ENCODE measurements at regions not wholly inside any gene's neighbourhood (a gene's known extent, or its start where the extent isn't known, plus 50 kb on each side); places are given as distances from the start of the nearest gene placed in this dataset.

DNA sequence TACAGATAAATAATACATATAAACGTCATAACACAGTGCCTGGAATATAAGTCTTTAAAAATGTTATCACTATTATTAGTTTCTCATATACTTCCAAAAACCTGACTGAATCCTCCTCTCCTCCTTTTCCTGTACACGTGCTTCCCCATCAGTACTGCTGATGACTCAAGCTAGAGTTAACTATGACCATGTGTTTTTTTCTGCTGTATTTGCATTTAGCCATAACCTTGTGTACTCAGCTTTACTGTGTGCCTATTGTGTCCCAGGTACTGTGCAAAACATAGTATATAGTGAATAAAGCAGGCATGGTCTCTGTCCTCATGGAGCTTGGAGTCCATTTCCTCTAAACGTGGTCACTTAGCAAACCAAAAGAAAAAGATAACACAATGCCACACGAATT, 56.5 kb upstream of the ARHGAP32 start:
- no peak overlapping the region for H3K4me3 ChIP-seq (ENCODE audit: low read length in 2 of 2)
- no peaks in the 10 kb centered on the region for H3K4me1 ChIP-seq (ENCODE audit: control insufficient read depth, insufficient read depth, low read length)
- H3K36me3 ChIP-seq (ENCODE audit: control insufficient read depth in 2 of 2, insufficient read depth in 2 of 2, low read length in 2 of 2), result no peaks in the 10 kb centered on the region
- H3K9ac ChIP-seq (ENCODE audit: low read length in 2 of 2), result no peak overlapping the region
- H3K27ac ChIP-seq (ENCODE audit: low read length), result no peak overlapping the region
- H3K9me3 ChIP-seq (ENCODE audit: control insufficient read depth in 2 of 2, low read length in 2 of 2), result no peaks in the 10 kb centered on the region
- no peaks in the 10 kb centered on the region for H3K27me3 ChIP-seq (ENCODE audit: control insufficient read depth in 1 of 2, insufficient read depth in 2 of 2, low read length in 2 of 2)

DNA sequence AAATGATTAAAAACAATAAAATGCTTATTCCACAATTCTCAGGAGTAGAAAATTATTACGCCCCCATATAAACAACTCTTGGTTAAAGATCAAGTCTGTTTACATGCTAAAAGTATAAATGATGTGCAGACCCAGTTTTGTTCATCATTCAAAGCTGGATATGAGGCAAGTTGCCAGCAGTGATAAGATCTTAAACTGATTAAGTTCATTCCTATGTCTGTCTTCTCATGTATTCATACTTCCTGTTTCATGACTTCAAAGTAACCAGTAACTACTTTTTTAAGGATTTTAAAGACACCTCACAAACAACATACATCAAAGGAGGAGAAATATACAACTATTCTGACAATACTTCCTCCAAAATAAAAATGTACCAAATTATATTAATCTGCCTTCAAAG, 55.0 kb upstream of the ARHGAP32 start:
- Histone ChIP-seq H3K36me3 (ENCODE audit: control insufficient read depth in 2 of 2, insufficient read depth in 2 of 2, low read length in 2 of 2) (no peaks in the 10 kb centered on the region), H3K27me3 (ENCODE audit: control insufficient read depth in 1 of 2, insufficient read depth in 2 of 2, low read length in 2 of 2) (no peaks in the 10 kb centered on the region), H3K9ac (ENCODE audit: low read length in 2 of 2) (no peak overlapping the region), H3K4me3 (ENCODE audit: low read length in 2 of 2) (no peak overlapping the region), H3K4me1 (ENCODE audit: control insufficient read depth, insufficient read depth, low read length) (no peaks in the 10 kb centered on the region), H3K9me3 (ENCODE audit: control insufficient read depth in 2 of 2, low read length in 2 of 2) (no peaks in the 10 kb centered on the region), H3K27ac (ENCODE audit: low read length) (no peak overlapping the region)

DNA sequence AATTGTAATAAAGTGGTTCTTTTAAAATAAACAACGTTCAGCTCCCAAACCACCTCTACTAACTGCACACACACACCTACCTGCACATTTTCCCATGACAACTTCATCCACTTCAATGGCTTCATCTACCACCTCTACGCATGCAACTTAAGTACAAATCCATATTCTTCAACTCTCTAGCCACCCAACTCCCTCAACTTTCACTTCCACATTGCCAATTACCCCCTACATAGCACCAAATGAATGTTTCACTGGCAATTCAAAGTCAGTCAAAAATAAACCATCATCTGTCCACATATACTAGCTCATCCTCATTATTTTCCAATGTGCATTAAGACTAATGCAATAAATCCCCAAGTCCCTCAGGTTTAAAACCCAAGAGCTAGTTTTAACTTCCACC, 50.7 kb upstream of the ARHGAP32 start:
- Histone ChIP-seq H3K27me3 (ENCODE audit: control insufficient read depth in 1 of 2, insufficient read depth in 2 of 2, low read length in 2 of 2) (no peaks in the 10 kb centered on the region), H3K4me1 (ENCODE audit: control insufficient read depth, insufficient read depth, low read length) (no peaks in the 10 kb centered on the region), H3K9ac (ENCODE audit: low read length in 2 of 2) (no peak overlapping the region), H3K36me3 (ENCODE audit: control insufficient read depth in 2 of 2, insufficient read depth in 2 of 2, low read length in 2 of 2) (no peaks in the 10 kb centered on the region), H3K4me3 (ENCODE audit: low read length in 2 of 2) (no peak overlapping the region), H3K9me3 (ENCODE audit: control insufficient read depth in 2 of 2, low read length in 2 of 2) (no peaks in the 10 kb centered on the region), H3K27ac (ENCODE audit: low read length) (no peak overlapping the region)

Data from stomach smooth muscle (tissue), 2 donors.